ENCODE measurements at regions not wholly inside any gene's neighbourhood (a gene's known extent, or its start where the extent isn't known, plus 50 kb on each side); places are given as distances from the start of the nearest gene placed in this dataset.
"Not testable (repeated sequence)": the region's sequence is repeated elsewhere in the genome, so short reads cannot be mapped to it uniquely, and the experiment has no call there.

- Histone ChIP-seq H3K36me3 (replicated peaks in 1 of 2) (no peaks in the 10 kb centered on the region), H3K4me1 (replicated peaks in 1 of 2) (peaks cover 0 to 14% of the 10 kb centered on the region in 2 donors), H3K27ac (no peak overlapping the region), H3K27me3 (no peaks in the 10 kb centered on the region), H3K4me3 (no peak overlapping the region), H3K9me3 (replicated peaks in 1 of 3) (no peaks in the 10 kb centered on the region)
- no peak for DNase-seq
- intact Hi-C loops (cut with DNase I), result no loop called here
- no peak for TF ChIP-seq POLR2A (IDR thresholded peaks at IDR 0.05)
- TF ChIP-seq, protein P1, sequence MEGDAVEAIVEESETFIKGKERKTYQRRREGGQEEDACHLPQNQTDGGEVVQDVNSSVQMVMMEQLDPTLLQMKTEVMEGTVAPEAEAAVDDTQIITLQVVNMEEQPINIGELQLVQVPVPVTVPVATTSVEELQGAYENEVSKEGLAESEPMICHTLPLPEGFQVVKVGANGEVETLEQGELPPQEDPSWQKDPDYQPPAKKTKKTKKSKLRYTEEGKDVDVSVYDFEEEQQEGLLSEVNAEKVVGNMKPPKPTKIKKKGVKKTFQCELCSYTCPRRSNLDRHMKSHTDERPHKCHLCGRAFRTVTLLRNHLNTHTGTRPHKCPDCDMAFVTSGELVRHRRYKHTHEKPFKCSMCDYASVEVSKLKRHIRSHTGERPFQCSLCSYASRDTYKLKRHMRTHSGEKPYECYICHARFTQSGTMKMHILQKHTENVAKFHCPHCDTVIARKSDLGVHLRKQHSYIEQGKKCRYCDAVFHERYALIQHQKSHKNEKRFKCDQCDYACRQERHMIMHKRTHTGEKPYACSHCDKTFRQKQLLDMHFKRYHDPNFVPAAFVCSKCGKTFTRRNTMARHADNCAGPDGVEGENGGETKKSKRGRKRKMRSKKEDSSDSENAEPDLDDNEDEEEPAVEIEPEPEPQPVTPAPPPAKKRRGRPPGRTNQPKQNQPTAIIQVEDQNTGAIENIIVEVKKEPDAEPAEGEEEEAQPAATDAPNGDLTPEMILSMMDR (IDR thresholded peaks at IDR 0.05), result no peak
- 34 to 59% (median 44%) methylated on average over 13 of the region's 13 CpGs for WGBS, 4 donors
Observed at GRCh38 chr14:65173973-65174693, 71.8 kb upstream of the MAX start.

DNA sequence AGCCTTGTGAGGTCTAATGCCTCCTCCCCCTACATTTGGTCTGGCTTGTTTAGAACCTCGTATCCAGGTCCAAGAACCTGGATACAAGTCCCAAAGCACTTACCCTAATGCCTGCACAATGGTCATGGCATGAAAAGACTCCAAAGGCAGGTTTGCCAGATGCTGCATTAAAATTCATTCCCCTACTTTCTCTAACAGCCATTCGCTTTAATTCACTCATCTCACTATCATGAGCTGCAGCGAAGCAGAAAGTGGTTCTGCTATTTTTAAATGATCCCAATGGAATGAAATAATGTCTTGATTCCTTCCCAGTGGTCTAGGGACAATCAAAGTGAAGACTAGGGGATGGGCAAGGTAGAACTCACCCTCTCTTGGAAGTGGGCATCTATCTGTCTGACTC, 72.5 kb upstream of the MAX start:
- no peak for DNase-seq
- WGBS, 4 donors, result 75 to 85% (median 81%) methylated on average over 3 of the region's 3 CpGs
- Histone ChIP-seq H3K4me3 (no peak overlapping the region), H3K27ac (no peak overlapping the region), H3K9me3 (replicated peaks in 1 of 3) (no peaks in the 10 kb centered on the region), H3K27me3 (no peaks in the 10 kb centered on the region), H3K36me3 (replicated peaks in 1 of 2) (no peaks in the 10 kb centered on the region), H3K4me1 (replicated peaks in 1 of 2) (peaks cover 0 to 10% of the 10 kb centered on the region in 2 donors)
- intact Hi-C loops (cut with DNase I), result no loop called here
- TF ChIP-seq POLR2A (IDR thresholded peaks at IDR 0.05), result no peak
- TF ChIP-seq, protein P1 (IDR thresholded peaks at IDR 0.05), result no peak

DNA sequence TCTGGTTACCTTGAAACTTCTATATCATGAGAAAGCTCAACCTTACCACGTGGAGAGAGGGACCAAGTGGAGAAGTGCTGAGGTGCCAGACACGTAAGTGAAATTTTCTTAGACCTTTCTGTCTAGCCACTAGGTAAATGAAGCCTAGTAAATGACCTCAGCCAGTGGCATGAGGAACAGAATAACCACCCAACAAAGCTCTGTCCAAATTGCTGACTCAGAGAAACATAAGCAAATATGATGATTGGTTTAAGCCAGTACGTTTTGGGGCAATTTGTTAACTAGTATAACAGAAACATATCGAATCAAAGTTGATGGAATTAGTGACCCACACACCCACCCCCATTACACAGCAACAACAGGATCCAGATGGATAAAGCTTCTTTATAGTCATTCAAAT, 75.2 kb upstream of the MAX start:
- WGBS, 4 donors, result 87 to 93% (median 91%) methylated on average over 4 of the region's 4 CpGs
- no peak overlapping the region for H3K27ac ChIP-seq
- H3K36me3 ChIP-seq (replicated peaks in 1 of 2), result no peaks in the 10 kb centered on the region
- no peaks in the 10 kb centered on the region for H3K4me1 ChIP-seq (replicated peaks in 1 of 2)
- H3K9me3 ChIP-seq (replicated peaks in 1 of 3), result no peaks in the 10 kb centered on the region
- intact Hi-C loops (cut with DNase I), result no loop called here
- no peak for DNase-seq
- no peak for TF ChIP-seq POLR2A (IDR thresholded peaks at IDR 0.05)
- no peak overlapping the region for H3K4me3 ChIP-seq
- H3K27me3 ChIP-seq, result no peaks in the 10 kb centered on the region

DNA sequence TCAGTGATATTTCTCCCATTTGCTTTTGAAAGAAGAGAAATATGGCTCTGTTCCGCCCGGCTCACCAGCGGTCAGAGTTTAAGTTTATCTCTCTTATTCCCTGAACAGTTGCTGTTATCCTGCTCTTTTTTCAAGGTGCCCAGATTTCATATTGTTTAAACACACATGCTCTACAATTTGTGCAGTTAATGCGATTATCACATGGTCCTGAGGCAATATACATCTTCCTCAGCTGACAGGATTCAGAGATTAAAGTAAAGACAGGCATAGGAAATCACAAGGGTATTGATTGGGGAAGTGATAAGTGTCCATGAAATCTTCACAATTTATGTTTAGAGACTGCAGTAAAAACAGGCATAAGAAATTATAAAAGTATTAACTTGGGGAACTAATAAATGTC, 76.9 kb upstream of the MAX start:
- H3K9me3 ChIP-seq (replicated peaks in 1 of 3), result not testable (repeated sequence)

DNA sequence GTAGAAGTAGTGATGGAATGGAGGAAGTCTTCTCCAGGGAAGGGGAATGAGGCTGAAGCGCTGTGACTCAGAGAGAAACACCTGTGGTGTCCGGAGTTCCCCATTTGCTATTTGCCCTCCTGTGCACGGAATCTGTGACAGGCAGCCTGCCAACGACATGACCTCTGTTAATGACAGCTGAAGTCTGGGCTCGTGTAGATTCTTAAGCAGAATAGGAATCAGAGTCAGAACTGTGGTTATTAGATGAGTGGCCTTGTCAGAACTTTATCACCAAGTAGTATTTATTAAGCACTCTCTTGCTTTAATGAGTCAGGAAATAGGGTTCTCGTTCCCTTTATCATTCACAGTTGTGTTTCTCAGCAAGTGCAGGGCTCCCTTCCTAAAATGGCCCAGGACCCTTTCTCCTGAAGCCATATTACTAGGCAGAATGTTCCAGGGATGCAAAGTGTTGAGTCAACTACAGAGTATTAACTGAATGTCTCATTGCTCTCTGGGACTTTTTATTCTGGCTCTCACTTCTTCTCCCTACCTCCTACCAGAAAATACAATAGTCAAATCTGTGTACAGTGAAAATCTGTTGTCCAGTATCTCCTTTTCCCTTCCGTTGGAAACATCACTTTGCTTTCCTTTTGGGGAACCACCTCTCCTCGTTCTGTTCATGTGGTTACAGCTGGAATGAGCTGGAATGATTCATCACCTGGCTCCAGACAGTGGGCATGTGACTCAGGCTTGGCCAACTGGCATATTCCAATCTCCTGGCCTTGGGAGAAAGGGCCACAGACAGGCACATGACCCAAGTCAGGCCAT, 77.8 kb upstream of the MAX start:
- H3K27ac ChIP-seq, result peak overlapping the region in 3 of 5 donors; percentile 55 to 86 (median 76)
- H3K36me3 ChIP-seq (replicated peaks in 1 of 2), result no peaks in the 10 kb centered on the region
- WGBS, 4 donors, result 19 to 37% (median 24%) methylated on average over 6 to 8 of the region's 8 CpGs
- H3K9me3 ChIP-seq (replicated peaks in 1 of 3), result no peaks in the 10 kb centered on the region
- TF ChIP-seq, protein P1 (IDR thresholded peaks at IDR 0.05), result no peak
- peak in 1 of 2 donors; percentile 26 for TF ChIP-seq POLR2A (IDR thresholded peaks at IDR 0.05)
- H3K27me3 ChIP-seq, result no peaks in the 10 kb centered on the region
- H3K4me3 ChIP-seq, result no peak overlapping the region
- DNase-seq, result peak; percentile 79 to 94 (median 91)
- intact Hi-C loops (cut with DNase I), result no loop called here
- H3K4me1 ChIP-seq (replicated peaks in 1 of 2), result no peaks in the 10 kb centered on the region

More for the DNA sequence above, 76.9 kb upstream of the MAX start:
- H3K4me1 ChIP-seq (replicated peaks in 1 of 2); H3K27me3 ChIP-seq; H3K36me3 ChIP-seq (replicated peaks in 1 of 2); DNase-seq; H3K4me3 ChIP-seq; intact Hi-C loops (cut with DNase I); H3K27ac ChIP-seq: not testable (repeated sequence)
- WGBS, 4 donors, result 66 to 87% (median 79%) methylated on average over 4 of the region's 4 CpGs
